IMR-90 (cell line): ENCODE measurements at regions not wholly inside any gene's neighbourhood (a gene's known extent, or its start where the extent isn't known, plus 50 kb on each side); places are given as distances from the start of the nearest gene placed in this dataset.

Experiments
- BHLHE40 ChIP-seq: fragments of 150-350 bp; IDR thresholded peaks from 2 replicates; pipeline ENCODE4 v1.6.1; 2016; ENCODE audit warnings: mild to moderate bottlenecking, low read depth, low read length
- CEBPB ChIP-seq: IDR thresholded peaks from 2 replicates; pipeline ENCODE4 v1.6.1; 2012; ENCODE audit warnings: low read depth, low read length, improper control_type of control experiment
- CTCF ChIP-seq: conservative IDR thresholded peaks from 2 replicates; pipeline ENCODE4 v1.5.1; 2012; ENCODE audit warnings: mild to moderate bottlenecking, low read depth, low read length, improper control_type of control experiment
- ELK1 ChIP-seq: fragments of 150-350 bp; IDR thresholded peaks from 2 replicates; pipeline ENCODE4 v1.6.1; 2016; ENCODE audit warnings: low read depth, mild to moderate bottlenecking, low read length, moderate library complexity, borderline replicate concordance
- FOS ChIP-seq: fragments of 150-350 bp; IDR thresholded peaks from 2 replicates; pipeline ENCODE4 v1.6.1; 2016; ENCODE audit warnings: low read depth, low read length
- MAFK ChIP-seq: IDR thresholded peaks from 2 replicates; pipeline ENCODE4 v1.6.1; 2012; ENCODE audit warnings: low read depth, low read length, improper control_type of control experiment
- MAZ ChIP-seq: IDR thresholded peaks from 2 replicates; pipeline ENCODE4 v1.6.1; 2012; ENCODE audit warnings: low read depth, mild to moderate bottlenecking, low read length, improper control_type of control experiment, moderate library complexity, borderline replicate concordance
- MXI1 ChIP-seq: IDR thresholded peaks from 2 replicates; pipeline ENCODE4 v1.6.1; 2012; ENCODE audit warnings: low read depth, mild to moderate bottlenecking, low read length, moderate library complexity, borderline replicate concordance
- POLR2A ChIP-seq: IDR thresholded peaks from 2 replicates; pipeline ENCODE4 v1.6.1; 2012; ENCODE audit warnings: mild to moderate bottlenecking, low read depth, low read length
- RFX5 ChIP-seq: IDR thresholded peaks from 2 replicates; pipeline ENCODE4 v1.8.0; 2012; ENCODE audit warnings: low read depth, mild to moderate bottlenecking, low read length, moderate library complexity
- SMC3 ChIP-seq: fragments of 150-350 bp; IDR thresholded peaks from 2 replicates; pipeline ENCODE4 v1.6.1; 2016; ENCODE audit warnings: low read depth, mild to moderate bottlenecking, antibody characterized with exemption, low read length, moderate library complexity

DNA sequence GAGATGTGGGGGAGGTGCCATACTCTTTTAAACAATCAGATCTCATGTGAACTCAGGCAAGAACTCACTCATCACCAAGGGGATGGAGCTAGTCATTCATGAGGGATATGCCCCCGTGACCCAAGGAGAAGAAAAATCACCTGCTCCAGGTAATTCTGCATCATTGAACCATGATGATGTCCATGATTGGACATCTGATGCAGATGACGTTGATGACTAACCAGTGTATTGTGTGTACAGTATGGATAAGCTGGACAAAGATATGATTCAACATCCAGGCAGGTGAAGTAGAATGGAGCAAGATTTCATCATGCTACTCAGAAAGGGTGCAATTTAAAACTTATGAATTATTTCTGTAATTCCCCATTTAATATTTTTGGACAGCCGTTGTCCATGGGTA lies 286.4 kb upstream of the SMIM31 start:
- TF ChIP-seq ELK1: no peak
- TF ChIP-seq CTCF: no peak
- TF ChIP-seq POLR2A: no peak
- TF ChIP-seq RFX5: no peak
- no peak for TF ChIP-seq MXI1
- no peak for TF ChIP-seq MAFK
- no peak for TF ChIP-seq MAZ
- TF ChIP-seq SMC3: no peak
- TF ChIP-seq FOS: no peak
- TF ChIP-seq BHLHE40: no peak
- TF ChIP-seq CEBPB: no peak
